OCI-LY7 (cell line): ENCODE measurements at regions not wholly inside any gene's neighbourhood (a gene's known extent, or its start where the extent isn't known, plus 50 kb on each side); places are given as distances from the start of the nearest gene placed in this dataset.

ENCODE experiments used
- EZH2phosphoT487 ChIP-seq: fragments of 200-600 bp; sonication (generic); IDR thresholded peaks from 2 replicates; pipeline ENCODE4 v1.6.1; 2018; ENCODE audit warnings: low read depth, borderline replicate concordance, mild to moderate bottlenecking, mixed run types, antibody characterized with exemption, low read length, moderate library complexity, mixed read lengths
- TF ChIP-seq, protein P1 (sequence below): fragments of 200-600 bp; sonication (generic); conservative IDR thresholded peaks from 2 replicates; pipeline ENCODE4 v1.5.1; 2014; ENCODE audit warnings: mild to moderate bottlenecking, antibody characterized with exemption, low read length, moderate library complexity, mixed read lengths

DNA sequence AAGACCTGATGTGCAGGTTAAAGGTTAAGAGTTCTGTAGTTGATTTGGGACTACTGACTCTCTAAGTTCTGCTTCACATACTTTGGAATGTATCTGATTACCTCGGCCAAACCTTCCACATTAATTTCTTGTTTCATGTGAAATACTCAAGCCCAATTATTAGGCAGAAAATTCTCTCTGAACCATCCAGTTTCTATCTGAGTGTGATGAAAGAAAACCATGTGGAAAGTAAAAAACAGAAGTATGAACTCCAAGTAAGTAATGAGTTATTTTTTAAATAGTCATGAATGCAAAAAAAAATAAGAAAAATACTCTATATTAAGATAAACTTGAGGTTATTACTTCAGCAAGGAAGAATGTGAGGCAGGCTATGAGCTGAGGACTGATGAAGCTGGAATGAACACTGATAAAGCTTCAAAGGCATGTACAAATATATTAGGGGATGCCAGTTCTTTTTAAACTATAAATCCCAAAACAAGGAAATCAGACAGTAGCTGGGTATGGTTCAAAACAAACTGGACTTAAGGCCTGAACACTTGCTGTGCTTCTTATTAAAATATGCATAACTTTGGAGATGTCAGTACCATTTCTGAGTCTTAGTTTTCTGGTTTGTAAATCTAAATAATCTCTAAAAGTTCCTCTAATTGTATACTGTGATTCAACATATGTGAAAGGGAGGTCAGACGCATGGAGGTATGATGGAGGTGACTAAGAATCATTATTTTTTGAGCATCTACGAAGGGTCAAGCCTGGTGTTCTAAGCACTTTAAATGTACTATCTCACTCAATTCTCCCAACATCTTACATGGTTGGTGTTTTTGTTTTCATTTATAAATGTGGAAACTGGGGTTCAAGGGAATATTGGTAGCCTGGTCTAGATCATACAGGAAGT is 59.6 kb downstream of the COL6A6 start:
- TF ChIP-seq, protein P1, sequence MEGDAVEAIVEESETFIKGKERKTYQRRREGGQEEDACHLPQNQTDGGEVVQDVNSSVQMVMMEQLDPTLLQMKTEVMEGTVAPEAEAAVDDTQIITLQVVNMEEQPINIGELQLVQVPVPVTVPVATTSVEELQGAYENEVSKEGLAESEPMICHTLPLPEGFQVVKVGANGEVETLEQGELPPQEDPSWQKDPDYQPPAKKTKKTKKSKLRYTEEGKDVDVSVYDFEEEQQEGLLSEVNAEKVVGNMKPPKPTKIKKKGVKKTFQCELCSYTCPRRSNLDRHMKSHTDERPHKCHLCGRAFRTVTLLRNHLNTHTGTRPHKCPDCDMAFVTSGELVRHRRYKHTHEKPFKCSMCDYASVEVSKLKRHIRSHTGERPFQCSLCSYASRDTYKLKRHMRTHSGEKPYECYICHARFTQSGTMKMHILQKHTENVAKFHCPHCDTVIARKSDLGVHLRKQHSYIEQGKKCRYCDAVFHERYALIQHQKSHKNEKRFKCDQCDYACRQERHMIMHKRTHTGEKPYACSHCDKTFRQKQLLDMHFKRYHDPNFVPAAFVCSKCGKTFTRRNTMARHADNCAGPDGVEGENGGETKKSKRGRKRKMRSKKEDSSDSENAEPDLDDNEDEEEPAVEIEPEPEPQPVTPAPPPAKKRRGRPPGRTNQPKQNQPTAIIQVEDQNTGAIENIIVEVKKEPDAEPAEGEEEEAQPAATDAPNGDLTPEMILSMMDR, result no peak
- no peak for TF ChIP-seq EZH2phosphoT487
